ENCODE measurements at regions not wholly inside any gene's neighbourhood (a gene's known extent, or its start where the extent isn't known, plus 50 kb on each side); places are given as distances from the start of the nearest gene placed in this dataset.
"Not testable (repeated sequence)": the region's sequence is repeated elsewhere in the genome, so short reads cannot be mapped to it uniquely, and the experiment has no call there.

DNA sequence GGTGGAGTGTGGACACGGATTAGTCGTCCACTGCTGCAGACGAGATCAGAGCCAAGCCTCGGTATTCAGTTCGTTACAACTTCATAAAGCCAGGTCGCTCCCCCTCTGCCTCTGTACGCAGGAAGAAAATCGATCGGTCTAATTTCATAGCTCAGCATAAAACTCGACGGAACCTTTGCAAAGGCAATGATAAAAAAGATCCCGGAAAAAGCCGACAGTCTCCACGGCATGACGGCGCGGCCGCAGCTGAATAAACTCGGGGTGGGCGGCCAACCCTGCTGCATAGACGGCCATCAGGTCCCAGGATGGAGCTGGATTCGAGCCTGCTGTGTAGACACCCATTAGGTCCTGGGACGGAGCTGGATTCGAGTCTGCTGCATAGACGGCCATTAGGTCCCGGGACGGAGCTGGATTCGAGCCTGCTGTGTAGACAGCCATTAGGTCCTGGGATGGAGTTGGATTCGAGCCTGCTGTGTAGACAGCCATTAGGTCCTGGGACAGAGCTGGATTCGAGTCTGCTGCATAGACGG, 113.8 kb upstream of the PPP2R3B start:
- DNase-seq (ENCODE audit: low spot score) = no peak

GRCh38 chrX:506341-506740, 119.6 kb upstream of the PPP2R3B start:
- DNase-seq (ENCODE audit: low spot score) = no peak

- no peak for DNase-seq (ENCODE audit: low spot score)
These were observed 121.5 kb upstream of the PPP2R3B start for GRCh38 chrX:508163-508562.

DNA sequence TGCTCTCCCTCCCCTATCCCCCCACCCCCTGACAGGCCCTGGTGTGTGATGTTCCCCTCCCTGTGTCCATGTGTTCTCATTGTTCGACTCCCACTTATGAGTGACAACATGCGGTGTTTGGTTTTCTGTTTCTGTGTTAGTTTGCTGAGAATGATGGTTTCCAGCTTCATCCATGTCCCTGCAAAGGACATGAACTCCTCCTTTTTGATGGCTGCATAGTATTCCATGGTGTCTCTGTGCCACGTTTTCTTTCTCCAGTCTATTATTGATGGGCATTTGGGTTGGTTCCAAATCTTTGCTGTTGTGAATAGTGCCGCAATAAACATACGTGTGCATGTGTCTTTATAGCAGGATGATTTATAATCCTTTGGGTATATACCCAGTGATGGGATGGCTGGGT, 121.8 kb upstream of the SHOX start:
- DNase-seq (ENCODE audit: low spot score) = not testable (repeated sequence)

- not testable (repeated sequence) for DNase-seq (ENCODE audit: low spot score)
These were observed 119.5 kb upstream of the SHOX start for GRCh38 chrX:511089-511488.

DNA sequence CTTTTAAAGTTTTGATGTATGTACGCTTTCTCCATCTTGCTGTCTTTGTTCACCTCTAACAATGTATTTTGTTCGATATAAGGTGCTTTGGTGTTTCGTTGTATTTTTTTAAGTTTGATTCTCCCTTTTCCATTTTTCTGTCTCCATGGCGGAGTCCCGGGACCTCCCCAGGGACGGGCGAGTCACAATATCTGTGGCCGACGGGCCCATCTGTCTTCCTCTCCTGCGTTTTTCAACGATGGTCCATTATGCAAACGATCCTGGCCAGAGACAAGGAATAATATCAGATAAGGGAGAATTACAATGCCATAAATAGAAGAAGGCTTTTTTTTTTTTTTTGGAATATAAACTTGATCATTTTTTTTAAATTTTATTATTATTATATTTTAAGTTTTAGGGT, 112.3 kb upstream of the SHOX start:
- DNase-seq (ENCODE audit: low spot score) = no peak

- DNase-seq (ENCODE audit: low spot score) = no peak
These were observed 110.8 kb upstream of the SHOX start for GRCh38 chrX:519741-520140.

DNA sequence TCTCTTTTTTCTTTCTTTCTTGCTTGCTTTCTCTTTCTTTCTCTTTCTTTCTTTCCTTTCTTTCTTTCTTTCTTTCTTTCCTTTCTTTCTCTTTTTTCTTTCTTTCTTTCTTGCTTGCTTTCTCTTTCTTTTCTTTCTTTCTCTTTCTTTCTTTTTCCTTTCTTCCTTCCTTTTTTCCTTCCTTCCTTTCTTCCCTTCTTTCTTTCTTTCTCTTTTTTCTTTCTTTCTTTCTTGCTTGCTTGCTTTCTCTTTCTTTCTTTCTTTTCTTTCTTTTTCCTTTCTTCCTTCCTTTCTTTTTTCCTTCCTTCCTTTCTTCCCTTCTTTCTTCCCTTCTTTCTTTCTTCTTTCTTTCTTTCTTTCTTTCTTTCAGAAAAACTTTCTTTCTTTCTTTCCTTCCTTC, 108.1 kb upstream of the SHOX start:
- no peak for DNase-seq (ENCODE audit: low spot score)

DNA sequence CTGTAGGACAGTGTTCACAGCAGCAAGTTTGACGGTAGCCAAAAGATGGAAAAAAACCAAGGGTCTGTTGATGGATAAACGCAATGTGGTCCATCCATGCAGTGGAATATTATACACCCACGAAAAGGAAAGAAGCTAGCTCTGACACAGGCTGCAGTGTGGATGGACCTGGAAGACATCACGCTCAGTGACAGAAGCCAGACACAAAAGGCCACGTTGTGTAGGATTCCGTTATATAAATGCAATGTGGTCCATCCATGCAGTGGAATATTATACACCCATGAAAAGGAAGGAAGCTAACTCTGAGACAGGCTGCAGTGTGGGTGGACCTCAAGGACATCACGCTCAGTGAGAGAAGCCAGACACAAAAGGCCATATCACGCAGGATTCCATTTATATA, 105.5 kb upstream of the SHOX start:
- no peak for DNase-seq (ENCODE audit: low spot score)

- DNase-seq (ENCODE audit: low spot score) = no peak
These were observed 104.0 kb upstream of the SHOX start for GRCh38 chrX:526295-527224.

- DNase-seq (ENCODE audit: low spot score) = no peak
These were observed 99.6 kb upstream of the SHOX start for GRCh38 chrX:530726-531610.

DNA sequence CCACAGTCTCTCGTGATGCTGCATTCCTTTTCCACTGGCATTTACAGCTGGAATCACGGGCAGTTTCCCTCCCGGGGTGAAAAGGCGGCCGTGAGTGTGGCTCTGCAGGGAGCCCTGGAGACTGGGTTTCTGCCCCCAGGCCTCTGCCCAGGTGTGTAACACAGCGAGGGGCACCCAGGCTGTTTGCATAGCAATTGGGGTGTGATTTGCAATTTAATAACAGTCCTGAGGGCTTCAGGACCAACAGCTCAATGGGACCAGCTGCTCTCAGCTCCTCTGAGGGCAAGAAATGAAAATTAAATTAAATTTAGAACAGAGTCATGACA, 99.0 kb upstream of the SHOX start:
- no peak for DNase-seq (ENCODE audit: low spot score)

DNA sequence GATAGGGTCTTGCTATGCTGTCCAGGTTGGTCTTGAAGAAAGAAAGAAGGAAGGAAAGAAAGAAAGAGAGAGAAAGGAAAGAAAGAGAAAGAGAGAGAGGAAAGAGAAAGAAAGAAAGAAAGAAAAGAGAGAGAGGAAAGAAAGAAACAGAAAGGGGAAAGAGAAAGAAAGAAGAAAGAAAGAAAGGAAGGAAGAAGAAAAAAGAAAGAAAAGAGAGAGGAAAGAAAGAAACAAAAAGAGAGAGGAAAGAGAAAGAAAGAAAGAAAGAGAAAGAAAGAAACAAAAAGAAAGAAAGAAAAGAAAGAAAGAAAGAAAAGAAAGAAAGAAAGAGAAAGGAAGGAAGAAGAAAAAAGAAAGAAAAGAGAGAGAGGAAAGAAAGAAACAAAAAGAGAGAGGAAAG, 95.8 kb upstream of the SHOX start:
- no peak for DNase-seq (ENCODE audit: low spot score)

DNA sequence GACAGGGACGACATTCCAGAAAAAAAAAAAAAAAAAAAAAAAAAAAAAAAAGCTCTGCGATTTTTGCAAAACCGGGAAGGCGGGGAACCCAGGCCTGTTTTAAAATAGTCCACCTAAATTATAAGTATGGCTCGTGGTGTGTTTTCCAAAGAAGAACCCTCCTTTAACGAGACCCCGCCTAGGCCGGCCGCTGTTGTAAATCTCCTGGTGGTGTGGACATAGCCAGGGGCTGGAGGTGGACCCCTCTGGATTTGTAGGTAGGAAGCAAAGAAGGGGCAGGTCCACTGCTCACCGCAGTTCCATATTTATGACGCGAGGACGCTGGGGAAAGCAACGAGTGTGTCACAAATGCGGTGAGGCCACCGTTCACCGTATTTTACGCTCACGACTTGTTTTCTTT, 94.0 kb upstream of the SHOX start:
- no peak for DNase-seq (ENCODE audit: low spot score)

- DNase-seq (ENCODE audit: low spot score) = no peak
These were observed 93.4 kb upstream of the SHOX start for GRCh38 chrX:537151-537550.

- DNase-seq (ENCODE audit: low spot score) = no peak
These were observed 92.3 kb upstream of the SHOX start for GRCh38 chrX:538311-538710.

- not testable (repeated sequence) for DNase-seq (ENCODE audit: low spot score)
These were observed 89.6 kb upstream of the SHOX start for GRCh38 chrX:541006-541405.

- no peak for DNase-seq (ENCODE audit: low spot score)
These were observed 88.4 kb upstream of the SHOX start for GRCh38 chrX:542179-542578.

DNA sequence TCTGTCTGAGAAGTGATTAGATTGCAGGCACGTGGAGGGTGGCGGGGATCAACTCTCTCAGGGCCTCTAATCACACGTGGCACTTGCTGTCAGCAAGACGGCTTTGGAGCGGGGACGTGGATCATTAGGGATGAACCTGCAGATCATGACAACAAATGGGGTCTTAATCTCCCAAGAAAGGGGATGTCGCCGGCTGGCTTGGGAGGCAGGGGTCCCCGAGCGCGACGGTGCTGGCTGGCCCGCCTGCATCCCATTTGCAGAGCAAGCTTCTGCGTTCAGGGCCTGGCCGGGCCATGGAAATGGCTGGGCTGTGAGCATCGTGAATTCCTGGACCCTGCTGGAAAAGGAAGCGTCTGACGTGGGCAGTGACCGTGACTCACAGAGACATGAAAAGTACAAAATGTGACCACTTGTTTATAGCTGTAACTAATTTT, 85.1 kb upstream of the SHOX start:
- DNase-seq (ENCODE audit: low spot score) = peak; percentile 53

- DNase-seq (ENCODE audit: low spot score) = no peak
These were observed 80.1 kb upstream of the SHOX start for GRCh38 chrX:550514-550913.

- DNase-seq (ENCODE audit: low spot score) = no peak
These were observed 79.3 kb upstream of the SHOX start for GRCh38 chrX:551306-551705.

DNA sequence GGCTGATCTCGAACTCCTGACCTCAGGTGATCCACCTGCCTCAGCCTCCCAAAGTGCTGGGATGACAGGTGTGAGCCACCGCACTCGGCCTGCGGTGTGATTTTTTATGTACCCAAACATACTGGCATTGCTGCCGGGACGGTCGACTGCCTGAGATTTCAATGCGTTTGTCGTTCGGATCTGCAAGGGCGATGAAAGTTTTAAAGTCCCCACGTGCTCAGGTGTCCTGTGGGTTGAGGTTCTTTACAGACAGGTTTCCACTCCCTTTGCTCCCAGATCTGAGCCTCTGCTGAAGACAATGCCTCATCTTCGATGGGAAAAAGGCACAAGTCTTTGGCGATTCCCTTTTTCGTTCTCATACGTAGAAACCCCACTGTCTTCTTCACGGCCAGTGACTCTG, 78.1 kb upstream of the SHOX start:
- no peak for DNase-seq (ENCODE audit: low spot score)

GRCh38 chrX:554271-554670, 76.3 kb upstream of the SHOX start:
- DNase-seq (ENCODE audit: low spot score) = no peak
